Subcutaneous abdominal adipose tissue (tissue), 5 donors: ENCODE measurements at regions not wholly inside any gene's neighbourhood (a gene's known extent, or its start where the extent isn't known, plus 50 kb on each side); places are given as distances from the start of the nearest gene placed in this dataset.

Experiments used
- H3K27ac ChIP-seq: one replicate; pipeline ENCODE4 v1.7.0; 2013; ENCODE audit warnings: low read depth, mild to moderate bottlenecking, inconsistent platforms, low read length, moderate library complexity
- H3K27me3 ChIP-seq, 5 donors: one replicate each; pipeline ENCODE4 v1.7.0; 2013; ENCODE audit warnings: low read length in 5 of 5, inconsistent platforms in 1 of 5; ENCODE audit not compliant: control insufficient read depth in 5 of 5, insufficient read depth in 4 of 5
- H3K36me3 ChIP-seq, 5 donors: one replicate each; pipeline ENCODE4 v1.7.0; 2013; ENCODE audit warnings: low read length in 5 of 5; ENCODE audit not compliant: control insufficient read depth in 5 of 5, insufficient read depth in 5 of 5
- H3K4me1 ChIP-seq, 5 donors: one replicate each; pipeline ENCODE4 v1.7.0; 2013; ENCODE audit warnings: low read length in 5 of 5, mild to moderate bottlenecking in 3 of 5, moderate library complexity in 1 of 5; ENCODE audit not compliant: control insufficient read depth in 5 of 5, insufficient read depth in 5 of 5
- H3K4me3 ChIP-seq, 5 donors: one replicate each; pipeline ENCODE4 v1.7.0; 2013; ENCODE audit warnings: low read length in 5 of 5, low read depth in 1 of 5
- H3K9ac ChIP-seq, 5 donors: one replicate each; pipeline ENCODE4 v1.7.0; 2013; ENCODE audit warnings: low read length in 5 of 5, mild to moderate bottlenecking in 4 of 5, moderate library complexity in 3 of 5
- H3K9me3 ChIP-seq, 5 donors: one replicate each; pipeline ENCODE4 v1.7.0; 2013; ENCODE audit warnings: low read length in 5 of 5; ENCODE audit not compliant: control insufficient read depth in 5 of 5
- donor health status: healthy.
- donor health status: healthy.
- donor health status: healthy.
- donor health status: healthy.
- donor health status: healthy.

DNA sequence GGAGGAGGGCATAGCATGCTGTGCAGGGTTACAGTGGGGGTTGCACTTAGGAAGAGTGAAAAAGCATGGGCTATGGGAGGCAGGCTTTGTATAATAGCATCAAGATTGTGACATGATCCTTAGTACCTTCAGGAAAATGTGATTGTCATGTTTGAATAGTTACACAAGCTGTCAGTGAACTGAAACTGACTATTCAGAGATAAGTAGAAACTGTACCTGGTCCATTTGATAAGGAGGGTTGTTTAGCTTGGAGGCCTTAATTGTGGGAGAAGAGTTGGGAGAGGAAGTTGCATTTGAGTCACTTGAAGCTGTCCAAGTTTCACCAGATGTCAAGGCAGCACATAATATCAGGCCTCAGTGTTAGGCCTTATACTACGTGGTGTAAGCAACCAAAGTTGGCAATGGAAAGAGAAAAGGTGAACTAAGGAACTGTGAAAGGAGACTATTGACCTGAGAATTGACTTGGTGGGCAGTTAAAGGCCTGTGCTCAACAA is 85.0 kb downstream of the TEX13C start:
- Histone ChIP-seq H3K4me1 (no peaks in the 10 kb centered on the region), H3K9me3 (peaks cover 0 to 7% (median 6%) of the 10 kb centered on the region in 5 donors), H3K4me3 (no peak overlapping the region), H3K27ac (no peak overlapping the region), H3K27me3 (no peaks in the 10 kb centered on the region), H3K36me3 (no peaks in the 10 kb centered on the region), H3K9ac (no peak overlapping the region)

DNA sequence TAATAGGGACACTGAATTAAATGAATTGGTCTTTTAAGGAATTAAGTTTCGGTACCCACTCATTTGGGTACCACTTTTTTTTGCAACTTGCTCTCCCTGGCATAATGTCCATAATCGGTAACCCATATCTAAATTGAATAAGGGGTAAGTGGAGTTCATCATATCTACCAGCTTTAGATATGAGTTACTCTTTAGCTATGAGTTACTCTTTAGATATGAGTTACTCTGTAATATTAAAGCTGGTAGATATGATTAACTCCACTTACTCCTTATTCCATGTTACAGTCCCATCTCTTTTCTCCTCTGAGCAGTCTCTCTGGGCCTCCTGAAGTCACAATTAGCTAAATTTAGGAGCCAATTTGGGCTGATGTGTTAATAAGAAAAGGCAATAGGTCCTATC is 85.7 kb downstream of the TEX13C start:
- Histone ChIP-seq H3K36me3 (no peaks in the 10 kb centered on the region), H3K9ac (no peak overlapping the region), H3K27me3 (no peaks in the 10 kb centered on the region), H3K4me3 (no peak overlapping the region), H3K4me1 (no peaks in the 10 kb centered on the region), H3K9me3 (peaks cover 0 to 7% (median 6%) of the 10 kb centered on the region in 5 donors), H3K27ac (no peak overlapping the region)

DNA sequence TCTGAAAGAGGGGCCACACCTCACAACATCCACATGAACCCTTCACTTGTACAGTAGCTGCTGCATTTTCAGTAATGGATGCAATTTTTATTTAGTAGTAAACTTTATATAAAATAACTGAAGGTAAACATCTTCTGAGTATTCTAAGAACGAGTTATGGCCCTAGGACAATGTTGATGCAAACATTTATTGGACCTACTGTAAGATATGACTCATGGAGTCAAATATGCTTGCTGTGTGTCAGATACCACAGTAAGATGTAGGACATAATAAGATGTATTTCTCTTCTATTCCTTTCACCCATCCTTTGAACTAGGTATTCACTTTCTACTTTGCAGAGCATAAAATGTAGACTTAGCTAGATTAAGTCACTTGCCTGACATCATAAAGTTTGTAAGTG is 87.6 kb downstream of the TEX13C start:
- no peaks in the 10 kb centered on the region for H3K36me3 ChIP-seq
- no peak overlapping the region for H3K9ac ChIP-seq
- no peaks in the 10 kb centered on the region for H3K27me3 ChIP-seq
- H3K9me3 ChIP-seq, result peaks cover 0 to 7% (median 6%) of the 10 kb centered on the region in 5 donors
- no peak overlapping the region for H3K4me3 ChIP-seq
- H3K4me1 ChIP-seq, result no peaks in the 10 kb centered on the region
- no peak overlapping the region for H3K27ac ChIP-seq

DNA sequence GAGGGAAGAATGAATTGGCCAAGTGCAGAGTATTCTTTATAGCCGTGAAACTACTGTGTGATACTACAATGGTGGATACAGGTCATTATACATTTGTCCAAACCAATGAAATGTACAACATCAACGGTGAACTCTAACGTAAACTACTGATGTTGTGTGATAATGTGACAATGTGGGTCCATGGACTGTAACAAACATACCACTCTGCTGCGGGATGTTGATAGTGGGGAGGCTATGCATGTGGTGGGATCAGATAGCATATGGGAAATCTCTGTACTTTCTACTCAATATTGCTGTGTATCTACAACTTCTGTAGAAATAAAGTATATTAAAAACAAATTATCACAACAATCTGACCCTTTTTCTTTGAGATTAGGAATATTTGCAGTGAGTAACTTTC is 101.1 kb downstream of the TEX13C start:
- no peaks in the 10 kb centered on the region for H3K36me3 ChIP-seq
- H3K9ac ChIP-seq, result no peak overlapping the region
- no peaks in the 10 kb centered on the region for H3K27me3 ChIP-seq
- H3K4me1 ChIP-seq, result no peaks in the 10 kb centered on the region
- no peak overlapping the region for H3K4me3 ChIP-seq
- H3K27ac ChIP-seq, result no peak overlapping the region
- no peaks in the 10 kb centered on the region for H3K9me3 ChIP-seq

DNA sequence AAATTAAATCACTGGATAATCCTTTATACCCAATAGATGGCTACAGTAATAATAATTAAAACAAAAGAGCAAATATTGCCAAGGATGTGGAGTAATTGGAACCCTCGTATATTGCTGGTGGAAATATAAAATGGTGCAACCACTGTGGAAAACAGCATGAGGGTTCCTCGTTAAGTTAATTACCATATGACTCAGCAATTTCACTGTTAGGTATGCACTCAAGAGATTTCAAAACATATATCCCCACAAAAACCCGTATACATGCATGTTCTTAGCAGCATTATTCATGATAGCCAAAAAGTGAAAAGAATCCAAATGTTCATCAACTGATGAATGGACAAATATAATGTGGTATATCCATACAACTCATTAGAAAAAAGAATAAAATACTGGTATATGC is 103.3 kb downstream of the TEX13C start:
- no peaks in the 10 kb centered on the region for H3K36me3 ChIP-seq
- H3K4me1 ChIP-seq, result peaks cover 0 to 5% (median 0%) of the 10 kb centered on the region in 5 donors
- H3K9me3 ChIP-seq, result no peaks in the 10 kb centered on the region
- no peaks in the 10 kb centered on the region for H3K27me3 ChIP-seq
- no peak overlapping the region for H3K4me3 ChIP-seq
- H3K9ac ChIP-seq, result no peak overlapping the region
- no peak overlapping the region for H3K27ac ChIP-seq

DNA sequence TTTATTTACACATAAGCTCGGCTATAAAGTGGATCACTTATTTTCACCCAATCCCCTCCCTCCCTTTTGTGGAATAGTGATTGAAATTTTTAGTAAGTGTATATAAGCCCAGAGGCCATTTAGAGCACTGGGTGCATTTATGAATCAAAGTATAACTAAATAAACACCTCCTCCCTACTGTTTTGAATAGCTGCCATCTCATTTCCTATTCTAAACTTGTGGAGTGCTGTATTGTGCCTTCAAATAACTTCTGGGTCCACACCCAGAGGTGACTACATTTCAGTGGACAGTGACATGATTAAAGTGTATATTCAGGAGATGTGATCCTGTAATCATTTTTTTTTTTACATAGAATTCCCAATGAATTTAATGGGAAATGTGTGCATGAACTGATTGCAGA is 104.9 kb downstream of the TEX13C start:
- Histone ChIP-seq H3K4me3 (no peak overlapping the region), H3K36me3 (no peaks in the 10 kb centered on the region), H3K9me3 (no peaks in the 10 kb centered on the region), H3K9ac (no peak overlapping the region), H3K4me1 (peaks cover 0 to 5% (median 0%) of the 10 kb centered on the region in 5 donors), H3K27me3 (no peaks in the 10 kb centered on the region), H3K27ac (no peak overlapping the region)

DNA sequence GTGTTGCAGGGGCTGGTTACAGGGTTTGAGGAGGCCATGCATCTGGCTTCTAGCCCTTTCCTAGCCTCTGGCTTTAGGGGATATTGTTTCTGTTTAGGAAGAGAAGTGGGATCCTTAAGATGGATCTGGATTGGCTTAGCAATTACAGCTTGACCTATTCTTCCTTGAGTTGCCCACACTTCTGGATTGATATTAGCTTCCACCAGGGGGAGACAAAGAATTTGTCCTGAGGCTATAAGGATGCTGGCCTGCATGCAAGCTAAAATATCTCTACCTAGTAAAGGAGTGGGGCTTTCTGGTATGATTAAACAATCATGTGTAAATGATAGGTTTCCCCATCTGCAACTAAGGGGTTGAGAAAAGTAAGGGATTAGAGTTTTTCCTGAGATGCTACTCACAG is 117.2 kb downstream of the TEX13C start:
- H3K9ac ChIP-seq, result no peak overlapping the region
- H3K36me3 ChIP-seq, result no peaks in the 10 kb centered on the region
- H3K4me1 ChIP-seq, result no peaks in the 10 kb centered on the region
- H3K27ac ChIP-seq, result no peak overlapping the region
- no peak overlapping the region for H3K4me3 ChIP-seq
- no peaks in the 10 kb centered on the region for H3K27me3 ChIP-seq
- H3K9me3 ChIP-seq, result peaks cover 0 to 10% (median 0%) of the 10 kb centered on the region in 5 donors

DNA sequence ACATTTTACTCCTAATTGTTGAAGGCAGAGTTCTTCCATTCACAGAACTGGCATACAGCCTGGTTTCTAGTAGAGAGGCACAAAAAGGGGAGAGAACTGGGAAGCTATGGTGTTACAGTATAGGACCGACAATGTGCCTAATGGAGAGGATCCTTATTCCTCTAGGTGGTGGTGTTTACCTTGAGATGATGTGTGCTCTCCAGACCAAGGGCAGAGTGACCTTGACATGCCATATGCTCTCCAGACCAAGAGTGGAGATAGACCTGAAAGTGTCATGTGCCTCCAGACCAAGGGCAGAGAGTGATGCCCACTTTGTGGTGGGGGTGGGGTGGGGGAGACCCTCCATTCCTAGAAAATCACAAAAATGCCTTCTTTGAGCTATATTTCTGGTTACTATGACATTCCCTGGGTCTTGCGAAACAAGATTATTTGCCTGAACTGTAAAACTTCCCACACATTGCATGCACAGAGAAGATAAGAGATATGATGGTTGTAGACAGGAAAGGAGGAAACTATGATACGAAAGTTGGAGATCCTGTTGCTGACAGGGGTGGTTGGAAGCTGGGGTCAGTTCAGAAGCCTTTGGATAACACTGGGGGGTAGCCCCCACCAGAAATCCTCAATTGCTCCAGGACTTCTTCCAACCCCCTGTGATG is 119.7 kb downstream of the TEX13C start:
- Histone ChIP-seq H3K27me3 (no peaks in the 10 kb centered on the region), H3K27ac (no peak overlapping the region), H3K9me3 (no peaks in the 10 kb centered on the region), H3K4me3 (no peak overlapping the region), H3K4me1 (no peaks in the 10 kb centered on the region), H3K36me3 (no peaks in the 10 kb centered on the region), H3K9ac (no peak overlapping the region)

DNA sequence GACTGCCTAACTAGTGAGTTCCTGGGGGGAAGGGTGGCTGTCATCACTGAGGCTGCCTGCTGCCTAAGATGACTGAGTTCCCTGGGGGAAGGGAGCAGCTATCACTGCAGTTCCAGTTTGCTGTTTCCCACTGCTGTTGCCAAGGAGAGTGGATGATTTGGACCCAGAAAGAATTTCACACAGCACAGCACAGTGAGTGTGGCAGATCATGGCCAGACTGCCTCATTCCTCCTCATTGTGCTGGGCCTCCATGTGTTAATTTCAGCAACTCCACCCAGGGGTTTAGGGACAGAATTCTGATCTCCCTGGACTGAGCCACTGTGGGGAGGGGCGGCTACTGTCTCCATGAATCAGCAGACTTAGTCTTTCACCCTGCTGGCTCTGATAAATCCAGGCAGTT is 125.0 kb downstream of the TEX13C start:
- Histone ChIP-seq H3K9ac (no peak overlapping the region), H3K27ac (no peak overlapping the region), H3K27me3 (no peaks in the 10 kb centered on the region)

DNA sequence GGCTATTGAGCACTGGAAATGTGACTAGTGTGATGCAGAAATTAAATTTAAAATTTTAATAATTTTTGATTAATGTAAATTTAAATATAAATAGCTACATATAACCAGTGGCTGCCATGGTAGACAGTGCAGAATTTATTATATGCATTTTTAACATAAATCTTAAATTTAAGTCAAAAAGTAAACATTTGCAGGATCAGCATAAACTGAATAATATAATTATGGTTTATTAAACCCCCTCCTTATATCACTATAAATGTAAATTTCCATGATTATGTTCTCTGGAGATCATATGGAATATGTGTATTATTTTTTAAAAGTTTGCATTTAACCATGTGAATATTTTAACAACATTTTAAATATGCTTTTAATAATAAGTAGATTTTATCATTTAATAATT is 155.8 kb downstream of the TEX13C start:
- H3K27me3 ChIP-seq, result no peaks in the 10 kb centered on the region
- no peaks in the 10 kb centered on the region for H3K4me1 ChIP-seq
- no peaks in the 10 kb centered on the region for H3K9me3 ChIP-seq
- H3K9ac ChIP-seq, result no peak overlapping the region
- no peak overlapping the region for H3K27ac ChIP-seq
- H3K4me3 ChIP-seq, result no peak overlapping the region
- no peaks in the 10 kb centered on the region for H3K36me3 ChIP-seq

More for the DNA sequence above, 125.0 kb downstream of the TEX13C start:
- H3K36me3 ChIP-seq, result no peaks in the 10 kb centered on the region
- H3K4me1 ChIP-seq, result no peaks in the 10 kb centered on the region
- H3K4me3 ChIP-seq, result no peak overlapping the region
- H3K9me3 ChIP-seq, result peaks cover 0 to 6% (median 0%) of the 10 kb centered on the region in 5 donors
